A549 (cell line): ENCODE measurements at regions not wholly inside any gene's neighbourhood (a gene's known extent, or its start where the extent isn't known, plus 50 kb on each side); places are given as distances from the start of the nearest gene placed in this dataset.

ENCODE experiments used
- ATAC-seq, 2 experiments: fragments of 200-7000 bp in 1 of 2; fragments of >200 bp in 1 of 2; cut with Nextera tagmentation in 1 of 2; cut with Tn5 transposase in 1 of 2; 3 replicates each; pipeline versions ENCODE4 v1.8.0 to v1.9.1; 2018 to 2020; ENCODE audit warnings: mild to moderate bottlenecking in 1 of 2, moderate library complexity in 1 of 2
- CTCF ChIA-PET: fragments of 300-600 bp; sonication (Branson Sonifier 250); formaldehyde crosslinking; extraction: SDS; loops from one replicate; lab custom pipeline; 2021; ENCODE audit warnings: antibody characterized with exemption, inconsistent platforms; lab: Yijun Ruan, JAX
- POLR2A ChIA-PET: fragments of 350-600 bp; formaldehyde crosslinking; extraction: SDS; loops from one replicate; lab custom pipeline; 2021; ENCODE audit warnings: antibody characterized with exemption, inconsistent platforms; lab: Yijun Ruan, JAX
- DNase-seq, 2 experiments: peaks; one replicate each; pipeline versions ENCODE4 v3.0.0 to v3.0.0-alpha.2; 2011 to 2016; ENCODE audit warnings: low read depth in 1 of 2, low spot score in 1 of 2
- FAIRE-seq: peaks from 2 replicates; lab custom pipeline; 2011; peaks lifted over from hg19 to GRCh38; lab: Jason Lieb, UNC
- H3K27ac ChIP-seq, 2 experiments: fragments of >200 bp; sonication (Bioruptor Twin); formaldehyde crosslinking; 3 replicates each; pipeline ENCODE4 v1.5.1; 2016 to 2017
- H3K4me1 ChIP-seq: fragments of >200 bp; sonication (Bioruptor Twin); formaldehyde crosslinking; 3 replicates; pipeline ENCODE4 v1.6.1; 2016
- H3K4me2 ChIP-seq: fragments of >200 bp; sonication (Bioruptor Twin); formaldehyde crosslinking; 3 replicates; pipeline ENCODE4 v1.6.1; 2016
- H3K4me3 ChIP-seq: fragments of >200 bp; sonication (Bioruptor Twin); formaldehyde crosslinking; 3 replicates; pipeline ENCODE4 v1.5.1; 2016
- H3K9me3 ChIP-seq: fragments of >200 bp; sonication (Bioruptor Twin); formaldehyde crosslinking; 3 replicates; pipeline ENCODE4 v1.6.1; 2016
- ATOH8 ChIP-seq: fragments of 250-450 bp; sonication (Bioruptor Pico); IDR thresholded peaks from 2 replicates; pipeline ENCODE4 v1.5.0; 2020; ENCODE audit warnings: low read depth, mild to moderate bottlenecking, moderate library complexity
- BHLHE40 ChIP-seq: IDR thresholded peaks from 2 replicates; pipeline ENCODE4 v1.6.1; 2012; ENCODE audit warnings: low read depth, low read length, inconsistent platforms
- CBX8 ChIP-seq: fragments of 200-600 bp; sonication (generic); IDR thresholded peaks from 2 replicates; pipeline ENCODE4 v1.6.1; 2016
- CTCF ChIP-seq: fragments of >200 bp; sonication (Bioruptor Twin); formaldehyde crosslinking; IDR thresholded peaks from 3 replicates; pipeline ENCODE4 v1.5.1; 2016
- EHMT2 ChIP-seq: fragments of 200-600 bp; sonication (generic); IDR thresholded peaks from 2 replicates; pipeline ENCODE4 v1.6.1; 2016; ENCODE audit warnings: antibody characterized with exemption, low read depth, mild to moderate bottlenecking, moderate library complexity
- EP300 ChIP-seq, 2 experiments: fragments of >200 bp; sonication (Bioruptor Twin); formaldehyde crosslinking; IDR thresholded peaks; 2 replicates in 1 of 2; 3 replicates in 1 of 2; pipeline ENCODE4 v1.6.1; 2016 to 2017
- ESRRA ChIP-seq: fragments of 150-350 bp; IDR thresholded peaks from 2 replicates; pipeline ENCODE4 v1.6.1; 2014; ENCODE audit warnings: mild to moderate bottlenecking, low read length, borderline replicate concordance
- FOXS1 ChIP-seq: fragments of 250-450 bp; sonication (Bioruptor Pico); IDR thresholded peaks from 2 replicates; pipeline ENCODE4 v1.5.0; 2020; ENCODE audit warnings: mild to moderate bottlenecking, moderate library complexity
- HES2 ChIP-seq: fragments of >200 bp; sonication (Bioruptor Twin); formaldehyde crosslinking; IDR thresholded peaks from 2 replicates; pipeline ENCODE4 v1.6.1; 2016
- HMGXB4 ChIP-seq: fragments of 250-450 bp; sonication (Bioruptor Pico); IDR thresholded peaks from 2 replicates; pipeline ENCODE4 v1.5.0; 2021; ENCODE audit warnings: mild to moderate bottlenecking, moderate library complexity, borderline replicate concordance
- HOXB13 ChIP-seq: fragments of 250-450 bp; sonication (Bioruptor Pico); IDR thresholded peaks from 2 replicates; pipeline ENCODE4 v1.5.0; 2020; ENCODE audit warnings: low read depth, mild to moderate bottlenecking, moderate library complexity
- HOXB5 ChIP-seq: fragments of 250-450 bp; sonication (Bioruptor Pico); IDR thresholded peaks from 2 replicates; pipeline ENCODE4 v1.5.0; 2020; ENCODE audit warnings: mild to moderate bottlenecking, moderate library complexity
- JUN ChIP-seq, 2 experiments: fragments of >200 bp; sonication (Bioruptor Twin); formaldehyde crosslinking; IDR thresholded peaks; 2 replicates in 1 of 2; 3 replicates in 1 of 2; pipeline ENCODE4 v1.6.1; 2016 to 2017
- KDM5A ChIP-seq: fragments of 200-600 bp; sonication (generic); IDR thresholded peaks from 2 replicates; pipeline ENCODE4 v1.6.1; 2016; ENCODE audit warnings: antibody characterized with exemption, mild to moderate bottlenecking
- MAX ChIP-seq: IDR thresholded peaks from 2 replicates; pipeline ENCODE4 v1.6.1; 2012
- NFE2L2 ChIP-seq: fragments of 150-350 bp; conservative IDR thresholded peaks from 2 replicates; pipeline ENCODE4 v1.6.1; 2014; ENCODE audit warnings: low read length
- NR3C1 ChIP-seq: fragments of >200 bp; sonication (Bioruptor Twin); formaldehyde crosslinking; IDR thresholded peaks from 3 replicates; pipeline ENCODE4 v1.6.1; 2017
- PHF8 ChIP-seq: fragments of 200-600 bp; sonication (generic); IDR thresholded peaks from 2 replicates; pipeline ENCODE4 v1.6.1; 2016; ENCODE audit warnings: low read depth, mild to moderate bottlenecking, antibody characterized with exemption, moderate library complexity, borderline replicate concordance
- POLR2A ChIP-seq: IDR thresholded peaks from 2 replicates; pipeline ENCODE4 v1.6.1; 2012; ENCODE audit warnings: mild to moderate bottlenecking, low read length
- POLR2AphosphoS2 ChIP-seq: conservative IDR thresholded peaks from 2 replicates; pipeline ENCODE4 v1.6.1; 2012; ENCODE audit warnings: low read length, improper control_type of control experiment, inconsistent platforms
- RAD21 ChIP-seq, 2 experiments: fragments of >200 bp in 1 of 2; sonication (Bioruptor Twin) in 1 of 2; formaldehyde crosslinking in 1 of 2; IDR thresholded peaks in 1 of 2; conservative IDR thresholded peaks in 1 of 2; 2 replicates in 1 of 2; 3 replicates in 1 of 2; pipeline ENCODE4 v1.6.1; 2012 to 2018; ENCODE audit warnings: inconsistent platforms in 1 of 2
- RCOR1 ChIP-seq: fragments of 150-350 bp; IDR thresholded peaks from 2 replicates; pipeline ENCODE4 v1.6.1; 2014; ENCODE audit warnings: antibody characterized with exemption, low read length, low read depth
- TP53 ChIP-seq: fragments of 250-450 bp; sonication (Bioruptor Pico); IDR thresholded peaks from 2 replicates; pipeline ENCODE4 v1.5.0; 2021; ENCODE audit warnings: mild to moderate bottlenecking, moderate library complexity
- USF2 ChIP-seq: fragments of 450-650 bp; IDR thresholded peaks from 2 replicates; pipeline ENCODE4 v1.6.1; 2014; ENCODE audit warnings: antibody characterized with exemption
- ZFP36 ChIP-seq: fragments of 450-650 bp; IDR thresholded peaks from 2 replicates; pipeline ENCODE4 v1.6.1; 2014; ENCODE audit warnings: borderline replicate concordance; ENCODE audit not compliant: partially characterized antibody
- ZSCAN20 ChIP-seq: fragments of 250-450 bp; sonication (Bioruptor Pico); IDR thresholded peaks from 2 replicates; pipeline ENCODE4 v1.8.0; 2022; ENCODE audit warnings: mild to moderate bottlenecking, moderate library complexity
- WGBS: methylation state at CpG from one replicate; pipeline ENCODE4 v1.1.6; 2017; ENCODE audit errors: missing lambda C conversion rate; 5-methylcytosine and 5-hydroxymethylcytosine counted together

- Histone ChIP-seq H3K9me3 (no peaks in the 10 kb centered on the region), H3K4me3 (no peak overlapping the region), H3K4me1 (no peaks in the 10 kb centered on the region), H3K27ac (no peak overlapping the region), H3K4me2 (no peak overlapping the region)
- CTCF ChIA-PET: interaction anchor here (0.9 to 1.5 kb wide), 3 partner anchors 12 to 825 kb away, joined by 3 to 5 read pairs (median 4); no protein-coding TSS in a partner anchor
- 0% methylated on average over 1 of the region's 1 CpG for WGBS
- TF ChIP-seq ATOH8 (no peak), NFE2L2 (no peak), EHMT2 (no peak), POLR2A (no peak), ZFP36 (no peak), EP300 (IDR thresholded peaks at IDR 0.05) (no peak), CBX8 (no peak), PHF8 (no peak), TP53 (CRISPR knock-in tag) (no peak), USF2 (no peak), POLR2AphosphoS2 (no peak), BHLHE40 (no peak), ZSCAN20 (CRISPR knock-in tag) (no peak), CTCF (no peak), HOXB13 (CRISPR knock-in tag) (no peak), KDM5A (no peak), HES2 (no peak), NR3C1 (no peak), HOXB5 (CRISPR knock-in tag) (no peak), RAD21 (conservative IDR thresholded peaks at IDR 0.05 in 1 of 2, IDR thresholded peaks at IDR 0.05 in 1 of 2) (no peak)
- no peak for DNase-seq
- POLR2A ChIA-PET: no interaction called here
- FAIRE-seq: no peak
- ATAC-seq: no peak
Measured at GRCh38 chr9:86500031-86500430, 145.8 kb upstream of the TUT7 start.

GRCh38 chr9:86494644-86495111, 140.5 kb upstream of the TUT7 start:
- 5% methylated on average over 5 of the region's 5 CpGs for WGBS
- no peak overlapping the region for H3K4me2 ChIP-seq
- H3K9me3 ChIP-seq: no peaks in the 10 kb centered on the region
- H3K27ac ChIP-seq: no peak overlapping the region
- no peak for FAIRE-seq
- H3K4me3 ChIP-seq: no peak overlapping the region
- ATAC-seq: peak; percentile 36 to 39; a peak in 2 of 6 replicates
- TF ChIP-seq FOXS1 (CRISPR knock-in tag) (no peak), MAX (no peak), HMGXB4 (CRISPR knock-in tag) (no peak), JUN (IDR thresholded peaks at IDR 0.05) (no peak), ESRRA (no peak), RCOR1 (no peak)
- DNase-seq: peak in 1 of 2 experiments; percentile 14
- 0 out of 3 replicates have a peak, but pooled peaks cover 3% of the 10 kb centered on the region for H3K4me1 ChIP-seq
- ChIA-PET CTCF (interaction anchor here (0.7 to 1.8 kb wide), 3 partner anchors 8 to 125 kb away, joined by 3 to 5 read pairs (median 3); no protein-coding TSS in a partner anchor), POLR2A (no interaction called here)
